Loucy (cell line): ENCODE measurements at regions not wholly inside any gene's neighbourhood (a gene's known extent, or its start where the extent isn't known, plus 50 kb on each side); places are given as distances from the start of the nearest gene placed in this dataset.

Experiments
- EZH2phosphoT487 ChIP-seq: fragments of 200-600 bp; IDR thresholded peaks from 2 replicates; pipeline ENCODE4 v1.6.1; 2018; ENCODE audit warnings: antibody characterized with exemption, mild to moderate bottlenecking, moderate library complexity, borderline replicate concordance
- TF ChIP-seq, protein P1 (sequence below): fragments of 200-600 bp; sonication (generic); conservative IDR thresholded peaks from 2 replicates; pipeline ENCODE4 v1.5.1; 2014; ENCODE audit warnings: mild to moderate bottlenecking, antibody characterized with exemption, low read length

DNA sequence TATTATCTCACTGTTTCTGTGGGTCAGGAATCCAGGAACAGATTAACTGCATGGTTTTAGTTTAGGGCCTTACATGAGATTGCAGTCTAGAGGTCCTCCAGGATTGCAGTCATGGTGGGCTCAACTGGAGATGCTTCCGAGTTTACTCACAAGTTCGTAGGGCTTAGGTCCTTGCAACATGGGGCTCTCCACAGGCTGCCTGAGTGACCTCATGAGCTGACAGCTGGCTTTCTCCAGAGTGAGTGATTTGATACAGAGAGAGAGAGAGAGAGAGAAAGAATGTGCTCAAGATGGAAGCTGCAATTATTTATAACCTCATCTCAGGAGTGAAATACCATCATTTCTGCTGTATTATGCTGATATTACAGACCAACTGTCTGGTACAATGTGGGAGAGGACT, 168.9 kb downstream of the GPAT3 start:
- TF ChIP-seq, protein P1, sequence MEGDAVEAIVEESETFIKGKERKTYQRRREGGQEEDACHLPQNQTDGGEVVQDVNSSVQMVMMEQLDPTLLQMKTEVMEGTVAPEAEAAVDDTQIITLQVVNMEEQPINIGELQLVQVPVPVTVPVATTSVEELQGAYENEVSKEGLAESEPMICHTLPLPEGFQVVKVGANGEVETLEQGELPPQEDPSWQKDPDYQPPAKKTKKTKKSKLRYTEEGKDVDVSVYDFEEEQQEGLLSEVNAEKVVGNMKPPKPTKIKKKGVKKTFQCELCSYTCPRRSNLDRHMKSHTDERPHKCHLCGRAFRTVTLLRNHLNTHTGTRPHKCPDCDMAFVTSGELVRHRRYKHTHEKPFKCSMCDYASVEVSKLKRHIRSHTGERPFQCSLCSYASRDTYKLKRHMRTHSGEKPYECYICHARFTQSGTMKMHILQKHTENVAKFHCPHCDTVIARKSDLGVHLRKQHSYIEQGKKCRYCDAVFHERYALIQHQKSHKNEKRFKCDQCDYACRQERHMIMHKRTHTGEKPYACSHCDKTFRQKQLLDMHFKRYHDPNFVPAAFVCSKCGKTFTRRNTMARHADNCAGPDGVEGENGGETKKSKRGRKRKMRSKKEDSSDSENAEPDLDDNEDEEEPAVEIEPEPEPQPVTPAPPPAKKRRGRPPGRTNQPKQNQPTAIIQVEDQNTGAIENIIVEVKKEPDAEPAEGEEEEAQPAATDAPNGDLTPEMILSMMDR, result no peak
- no peak for TF ChIP-seq EZH2phosphoT487
